ENCODE measurements at regions not wholly inside any gene's neighbourhood (a gene's known extent, or its start where the extent isn't known, plus 50 kb on each side); places are given as distances from the start of the nearest gene placed in this dataset.

GRCh38 chr10:130519791-130520190, 383.6 kb downstream of the GLRX3 start:
- no peak for DNase-seq

DNA sequence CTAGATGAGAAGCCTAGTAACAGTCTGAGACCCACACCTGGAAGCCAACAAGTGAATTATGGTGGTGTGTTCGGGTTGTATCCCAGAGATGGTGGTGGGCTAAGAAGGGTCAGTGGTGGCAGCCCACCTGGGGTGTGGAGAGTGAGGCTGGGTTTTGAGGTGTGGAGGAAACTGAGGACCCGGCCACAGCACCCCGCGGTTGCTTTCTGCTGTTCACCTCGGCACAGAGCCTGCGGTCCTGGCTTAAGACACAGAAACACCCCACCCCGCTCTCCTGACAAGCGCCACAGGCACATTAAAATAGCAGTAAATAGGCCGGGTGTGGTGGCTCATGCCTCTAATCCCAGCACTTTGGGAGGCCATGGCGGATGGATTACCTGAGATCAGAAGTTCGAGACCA, 395.1 kb downstream of the GLRX3 start:
- DNase-seq = no peak

GRCh38 chr10:130541090-130541489, 404.9 kb downstream of the GLRX3 start:
- DNase-seq = no peak

DNA sequence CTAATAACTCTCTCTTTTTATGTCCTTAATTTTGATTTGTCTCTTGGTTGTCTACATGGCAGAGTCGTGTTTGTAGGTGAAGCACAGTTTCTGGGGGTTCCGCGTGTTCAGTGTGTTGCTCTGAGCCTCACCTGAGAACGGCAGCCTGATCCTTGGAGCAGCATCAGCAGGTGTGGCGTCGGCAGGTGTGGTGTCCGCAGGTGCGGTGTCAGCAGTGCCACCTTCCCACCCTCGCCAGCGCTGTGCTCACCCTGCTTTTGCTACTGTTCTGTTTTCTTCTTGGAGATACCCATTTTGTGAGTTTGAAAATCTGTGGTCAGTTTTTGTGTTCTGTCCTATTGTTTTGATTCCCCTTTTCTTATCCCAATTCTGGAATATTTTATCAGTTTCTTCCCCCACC, 406.6 kb downstream of the GLRX3 start:
- DNase-seq = no peak

DNA sequence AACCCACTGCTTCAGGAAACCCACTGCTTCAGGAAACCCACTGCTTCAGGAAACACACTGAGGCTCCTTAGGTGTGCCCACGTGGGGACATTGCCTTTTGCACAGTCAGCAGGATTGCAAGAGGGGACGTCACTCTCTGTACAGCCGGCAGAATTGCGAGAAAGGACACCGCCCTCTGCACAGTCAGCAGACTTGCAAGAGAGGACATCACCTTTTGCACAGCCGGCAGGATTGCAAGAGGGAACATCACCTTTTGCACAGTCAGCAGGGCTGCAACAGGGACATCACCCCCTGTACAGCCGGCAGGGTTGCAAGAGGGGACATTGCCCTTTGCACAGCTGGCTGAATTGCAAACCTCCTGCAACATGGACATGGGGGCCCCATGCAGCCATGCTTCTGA, 407.6 kb downstream of the GLRX3 start:
- no peak for DNase-seq

DNA sequence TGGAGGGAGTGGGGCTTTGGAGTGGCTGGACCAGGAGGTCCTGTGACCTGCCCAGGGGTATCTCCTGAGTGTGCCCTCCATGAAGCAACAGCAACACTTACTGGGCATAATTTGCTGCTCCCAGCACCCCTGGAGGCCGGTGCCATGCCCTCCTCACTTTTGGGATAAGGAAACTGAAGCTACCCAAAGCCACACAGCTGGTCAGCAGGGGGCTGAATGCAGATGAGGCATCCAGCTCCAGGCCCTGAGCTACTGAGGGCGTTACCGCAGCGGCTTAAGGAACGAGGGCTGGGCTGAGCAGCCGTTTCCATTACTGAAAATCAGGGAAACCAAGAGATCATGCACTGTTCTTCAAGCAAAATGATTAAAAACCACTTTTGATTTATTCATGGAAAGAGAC, 408.9 kb downstream of the GLRX3 start:
- no peak for DNase-seq

GRCh38 chr10:130545697-130546096, 409.5 kb downstream of the GLRX3 start:
- DNase-seq = no peak

- no peak for DNase-seq
Measured at GRCh38 chr10:130546841-130547240, 410.6 kb downstream of the GLRX3 start.

DNA sequence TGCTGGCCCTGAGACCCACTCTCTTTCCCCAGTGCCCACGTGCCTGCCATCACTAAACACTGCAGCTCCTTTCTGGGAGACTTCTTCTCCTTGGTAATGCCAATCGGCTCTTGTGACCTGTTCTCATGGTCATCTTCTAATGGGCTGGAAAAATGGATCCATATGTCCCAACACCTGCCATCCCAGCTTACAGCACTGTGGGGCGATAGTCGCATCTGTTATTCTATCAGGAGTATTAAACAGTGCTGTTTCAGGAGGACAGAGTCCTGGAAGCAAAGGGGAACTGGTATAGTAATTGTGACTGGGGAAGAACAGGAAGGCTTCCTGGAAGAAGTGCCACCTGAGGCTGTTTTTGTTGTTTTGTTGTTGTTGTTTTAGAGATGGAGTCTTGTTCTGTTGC, 411.2 kb downstream of the GLRX3 start:
- peak; percentile 38 for DNase-seq

DNA sequence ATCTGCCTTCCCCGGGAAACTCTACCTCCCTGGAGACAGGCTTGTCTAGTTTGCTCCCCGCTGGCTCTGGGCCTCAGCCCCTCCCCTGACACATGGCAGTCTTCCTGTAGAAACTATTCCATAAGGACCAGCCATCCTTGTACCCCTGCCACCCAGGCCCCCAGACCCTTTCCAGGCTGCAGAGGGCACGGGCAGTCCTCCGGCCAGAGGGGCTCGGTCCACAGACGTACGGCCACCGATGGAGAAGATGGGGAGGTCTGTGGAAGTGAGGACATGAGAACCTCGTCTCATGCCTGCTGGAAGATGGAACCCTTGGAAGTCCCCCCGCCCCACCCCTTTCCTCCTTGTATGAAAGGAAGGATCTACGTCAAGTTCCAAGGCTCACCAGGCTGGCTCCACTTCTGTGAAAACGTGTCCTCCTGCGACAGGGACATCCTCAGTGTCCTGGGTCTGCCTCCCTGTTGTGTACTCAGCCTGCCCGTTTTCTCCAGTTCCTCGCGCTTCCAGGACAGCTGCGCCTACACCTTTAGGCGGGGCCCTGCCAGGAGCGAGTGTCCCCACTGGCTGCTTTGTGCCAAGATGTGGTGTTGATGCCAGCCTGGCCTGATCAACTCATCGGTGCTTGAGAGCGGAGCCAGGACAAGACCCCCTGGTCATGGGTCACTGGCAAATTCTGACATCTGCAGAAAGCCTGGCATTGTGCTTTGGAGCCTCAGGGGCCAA, 414.9 kb downstream of the GLRX3 start:
- DNase-seq = peak; percentile 55

DNA sequence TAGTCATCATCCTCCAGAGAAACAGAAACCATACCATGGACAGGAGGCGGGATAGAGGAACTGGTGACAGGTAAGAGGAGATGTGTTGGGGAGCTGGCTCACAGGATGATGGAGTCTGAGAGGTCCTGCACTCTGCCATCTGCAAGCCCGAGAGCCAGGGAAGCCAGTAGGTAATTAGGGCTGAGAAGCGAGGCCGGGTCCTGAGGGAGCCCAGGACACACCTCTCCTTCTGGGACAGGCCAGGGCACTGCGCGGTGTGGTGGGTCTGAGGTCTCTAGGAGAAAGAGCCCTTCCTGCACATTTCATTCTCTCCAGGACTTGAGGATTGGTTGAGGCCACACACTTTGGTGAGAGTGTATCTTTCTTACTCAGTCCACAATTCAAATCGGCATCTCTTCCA, 415.5 kb downstream of the GLRX3 start:
- DNase-seq = no peak

- DNase-seq = peak; percentile 42
Measured at GRCh38 chr10:130553826-130554225, 417.6 kb downstream of the GLRX3 start.

GRCh38 chr10:130554701-130555410, 418.7 kb downstream of the GLRX3 start:
- no peak for DNase-seq

DNA sequence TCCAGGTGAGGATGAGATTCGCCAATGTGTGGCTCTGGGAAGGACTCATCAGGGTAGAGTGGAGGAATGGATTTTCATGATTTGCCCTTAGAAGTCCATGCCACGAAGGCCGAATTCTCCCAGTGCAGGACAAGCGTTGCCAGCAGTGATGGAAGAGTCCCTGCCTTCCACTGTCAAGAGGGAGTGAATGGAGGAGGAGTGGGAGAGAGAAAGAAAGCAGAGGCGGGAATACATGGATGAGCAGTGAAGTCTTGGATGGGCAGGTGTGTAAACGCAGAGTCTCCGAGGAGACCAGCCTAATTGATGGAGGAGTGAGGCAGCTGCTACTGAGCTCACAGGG, 419.2 kb downstream of the GLRX3 start:
- peak; percentile 15 for DNase-seq

DNA sequence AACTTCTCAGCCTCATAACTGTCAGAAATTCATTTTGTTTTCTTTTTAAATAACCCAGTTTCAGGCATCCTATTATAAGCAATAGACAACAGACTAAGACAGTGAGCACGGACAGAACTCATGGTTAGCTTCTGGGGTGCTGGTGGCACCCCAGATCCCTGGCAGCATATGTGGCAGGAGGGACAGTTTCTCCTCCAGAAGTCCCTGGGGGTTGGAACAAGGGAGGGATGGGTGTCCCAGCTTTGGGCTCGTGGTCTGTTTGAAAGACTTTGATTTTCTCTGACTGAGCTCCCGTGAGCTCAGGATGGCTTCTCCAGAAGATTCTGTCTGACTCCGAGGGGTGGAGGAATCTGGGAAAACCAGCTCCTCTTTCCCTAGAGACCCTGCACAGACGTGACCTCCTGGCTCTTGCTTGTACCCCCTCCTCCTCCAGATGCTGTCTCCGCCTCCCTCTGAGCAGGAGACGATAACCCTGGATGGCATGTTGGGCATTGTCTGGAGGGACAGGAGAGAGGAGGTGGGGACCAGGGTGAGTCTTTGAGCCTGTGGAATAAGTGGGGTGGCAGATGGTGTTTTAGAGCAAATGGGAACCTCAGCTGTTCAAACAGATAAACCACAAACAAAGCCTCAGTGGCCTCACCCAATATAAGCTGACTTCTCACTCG, 421.1 kb downstream of the GLRX3 start:
- DNase-seq = peak; percentile 71

GRCh38 chr10:130558746-130559546, 422.8 kb downstream of the GLRX3 start:
- peak; percentile 28 for DNase-seq

DNA sequence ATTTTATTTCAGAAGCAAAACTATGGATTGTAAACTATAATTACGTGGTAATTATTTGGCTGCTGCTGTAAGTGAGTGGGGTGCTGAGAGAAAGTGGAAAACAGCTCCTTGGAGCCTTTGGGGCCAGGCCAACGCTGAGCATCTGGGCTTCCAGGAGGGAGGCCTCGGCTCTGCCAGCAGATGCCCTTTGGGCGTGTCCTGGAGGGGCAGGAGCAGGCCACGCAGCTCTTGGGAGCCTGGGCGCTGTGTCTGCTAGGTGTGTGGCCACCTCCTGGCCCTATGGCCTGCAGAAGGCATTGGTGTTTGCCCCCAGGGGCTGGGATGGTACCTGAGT, 423.3 kb downstream of the GLRX3 start:
- peak; percentile 12 for DNase-seq

DNA sequence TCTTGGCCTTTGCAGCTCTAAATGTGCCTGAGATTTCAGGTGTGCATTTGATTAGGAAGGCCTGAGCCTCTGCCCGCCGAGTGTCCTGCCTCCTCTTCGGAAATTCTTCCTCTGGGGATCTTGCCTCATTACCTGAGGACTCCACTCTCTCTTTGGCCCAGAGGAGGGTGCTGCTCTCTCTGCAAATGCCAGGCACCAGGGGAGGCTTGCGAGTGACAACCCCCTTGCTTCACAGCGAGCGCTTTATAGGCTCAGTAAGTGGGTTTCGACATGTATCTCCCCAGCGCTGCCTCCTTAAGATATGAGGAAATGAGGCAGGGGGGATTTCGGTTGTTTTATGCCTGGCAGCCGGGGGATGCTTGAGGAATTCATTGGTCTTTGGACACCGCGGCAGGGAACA, 423.9 kb downstream of the GLRX3 start:
- no peak for DNase-seq

DNA sequence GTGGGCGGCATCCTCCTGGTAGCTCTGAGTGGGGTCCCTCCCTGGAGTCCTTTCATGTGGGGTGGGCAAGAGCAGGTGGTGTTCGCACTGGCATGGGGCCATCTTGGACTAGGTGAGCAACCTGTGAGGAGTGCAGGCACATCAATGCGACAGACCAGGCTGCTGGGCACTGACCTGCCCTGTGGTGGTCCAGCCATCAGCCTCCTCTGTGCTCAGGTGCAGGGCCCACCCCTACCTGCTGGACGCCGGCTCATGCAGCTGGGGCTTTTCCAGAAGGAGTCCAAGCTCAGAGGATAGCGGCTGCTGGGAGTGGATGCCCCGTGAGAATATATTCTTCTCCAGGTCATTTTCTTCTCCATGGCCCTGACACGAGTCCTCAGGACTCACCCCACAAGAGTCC, 424.4 kb downstream of the GLRX3 start:
- DNase-seq = no peak

DNA sequence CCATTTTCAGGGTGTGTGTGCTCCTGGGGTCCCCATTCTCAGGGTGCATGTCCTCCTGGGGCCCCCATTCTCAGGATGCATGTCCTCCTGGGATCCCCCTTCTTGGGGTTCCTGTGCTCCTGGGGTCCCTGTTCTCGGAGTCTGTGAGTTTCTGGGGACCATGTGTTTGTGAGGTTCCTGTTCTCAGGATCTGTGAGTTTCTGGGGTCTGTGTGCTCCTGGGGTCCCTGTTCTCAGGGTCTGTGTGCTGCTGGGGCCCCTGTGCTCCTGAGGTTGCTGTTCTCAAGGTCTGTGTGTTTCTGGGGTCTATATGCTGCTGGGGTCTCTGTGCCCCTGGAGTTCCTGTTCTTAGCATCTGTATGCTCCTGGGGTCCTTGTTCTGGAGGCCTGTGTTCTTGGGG, 425.5 kb downstream of the GLRX3 start:
- no peak for DNase-seq

DNA sequence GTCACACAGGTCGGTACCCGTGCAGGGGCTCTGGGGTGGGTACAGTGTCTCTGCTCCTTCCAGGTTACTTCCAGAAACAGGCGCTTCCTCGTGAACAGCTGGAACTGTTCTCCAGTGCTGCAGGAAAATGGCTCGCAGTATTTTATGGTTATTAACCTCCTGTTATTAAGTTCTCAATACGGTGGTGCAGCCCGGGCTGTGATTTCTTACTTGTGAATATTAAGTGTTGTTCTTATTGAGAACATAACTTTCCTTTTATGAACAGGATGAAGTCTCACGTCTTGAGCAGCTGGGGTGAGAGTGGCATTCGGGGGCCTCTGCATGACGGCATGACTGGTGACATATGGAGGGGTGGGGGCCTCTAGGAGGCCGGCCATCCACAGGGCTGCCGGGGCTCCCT, 430.8 kb downstream of the GLRX3 start:
- DNase-seq = peak; percentile 75

- peak; percentile 70 for DNase-seq
Measured at GRCh38 chr10:130567436-130567835, 431.2 kb downstream of the GLRX3 start.

- no peak for DNase-seq
Measured at GRCh38 chr10:130568246-130568645, 432.1 kb downstream of the GLRX3 start.

DNA sequence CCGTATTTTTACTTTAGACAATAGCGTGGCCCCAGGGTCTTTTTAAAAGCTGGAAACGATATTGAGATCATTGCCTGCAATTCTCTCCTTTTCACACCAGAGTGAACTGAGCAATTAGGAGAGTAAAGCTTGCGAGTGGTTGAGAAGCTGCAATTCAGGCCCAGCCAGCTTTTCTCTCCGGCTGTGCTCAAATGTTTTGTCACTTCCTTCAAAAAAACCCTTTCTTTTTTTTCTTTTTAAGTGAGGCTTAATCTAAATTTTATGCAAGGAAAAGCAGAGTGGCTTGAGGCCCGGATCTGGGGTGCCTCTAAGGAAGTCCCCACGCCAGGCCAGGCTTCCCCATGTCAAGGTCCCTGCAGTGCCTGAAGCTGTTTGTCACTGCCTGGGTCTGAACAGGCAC, 433.9 kb downstream of the GLRX3 start:
- no peak for DNase-seq

Data from NCI-H2171 treated with DMSO at 0.1 percent for 48 hours (cell line).